Cardiac fibroblast (primary cell): ENCODE measurements at regions not wholly inside any gene's neighbourhood (a gene's known extent, or its start where the extent isn't known, plus 50 kb on each side); places are given as distances from the start of the nearest gene placed in this dataset.

Source experiments
- DNase-seq, 2 donors: peaks; one replicate each; pipeline versions ENCODE4 v3.0.0 to v3.0.0-alpha.2; 2010; ENCODE audit warnings: low read depth in 2 of 2
- H3K4me3 ChIP-seq, 2 donors: replicated peaks in 1 of 2; 1 replicate in 1 of 2; 2 replicates in 1 of 2; pipeline ENCODE4 v1.5.1; 2011; ENCODE audit warnings: low read depth in 2 of 2, low read length in 2 of 2, mild to moderate bottlenecking in 2 of 2, moderate library complexity in 1 of 2
- CTCF ChIP-seq: IDR thresholded peaks from one replicate; pipeline ENCODE4 v1.5.1; 2011; ENCODE audit warnings: low read depth, mild to moderate bottlenecking, low read length, inconsistent platforms

GRCh38 chr1:189336115-189337100, 1141.3 kb downstream of the BRINP3 start:
- DNase-seq: no peak
- TF ChIP-seq CTCF: no peak
- no peak overlapping the region for H3K4me3 ChIP-seq

GRCh38 chr1:189349607-189350006, 1128.1 kb downstream of the BRINP3 start:
- no peak for TF ChIP-seq CTCF
- no peak overlapping the region for H3K4me3 ChIP-seq
- DNase-seq: no peak

GRCh38 chr1:189350983-189351616, 1126.6 kb downstream of the BRINP3 start:
- H3K4me3 ChIP-seq: no peak overlapping the region
- DNase-seq: no peak
- TF ChIP-seq CTCF: no peak

GRCh38 chr1:189351960-189352359, 1125.7 kb downstream of the BRINP3 start:
- H3K4me3 ChIP-seq: no peak overlapping the region
- no peak for TF ChIP-seq CTCF
- DNase-seq: no peak

GRCh38 chr1:189356206-189356605, 1121.5 kb downstream of the BRINP3 start:
- no peak overlapping the region for H3K4me3 ChIP-seq
- no peak for TF ChIP-seq CTCF
- DNase-seq: no peak

GRCh38 chr1:189357317-189357716, 1120.3 kb downstream of the BRINP3 start:
- H3K4me3 ChIP-seq: no peak overlapping the region
- DNase-seq: no peak
- TF ChIP-seq CTCF: no peak
